ENCODE measurements at regions not wholly inside any gene's neighbourhood (a gene's known extent, or its start where the extent isn't known, plus 50 kb on each side); places are given as distances from the start of the nearest gene placed in this dataset.
"Not testable (repeated sequence)": the region's sequence is repeated elsewhere in the genome, so short reads cannot be mapped to it uniquely, and the experiment has no call there.

- H3F3A ChIP-seq (ENCODE audit: insufficient read depth, low read length) = no peaks in the 10 kb centered on the region
- H3K36me3 ChIP-seq (ENCODE audit: insufficient read depth, low read length) = no peaks in the 10 kb centered on the region
- no peak overlapping the region for H3K9ac ChIP-seq (ENCODE audit: low read length)
- no peaks in the 10 kb centered on the region for H3K4me1 ChIP-seq (ENCODE audit: insufficient read depth, low read length, severe bottlenecking)
- no peak for TF ChIP-seq EZH2 (IDR thresholded peaks at IDR 0.05; ENCODE audit: borderline replicate concordance, low read length)
- TF ChIP-seq, protein P1, sequence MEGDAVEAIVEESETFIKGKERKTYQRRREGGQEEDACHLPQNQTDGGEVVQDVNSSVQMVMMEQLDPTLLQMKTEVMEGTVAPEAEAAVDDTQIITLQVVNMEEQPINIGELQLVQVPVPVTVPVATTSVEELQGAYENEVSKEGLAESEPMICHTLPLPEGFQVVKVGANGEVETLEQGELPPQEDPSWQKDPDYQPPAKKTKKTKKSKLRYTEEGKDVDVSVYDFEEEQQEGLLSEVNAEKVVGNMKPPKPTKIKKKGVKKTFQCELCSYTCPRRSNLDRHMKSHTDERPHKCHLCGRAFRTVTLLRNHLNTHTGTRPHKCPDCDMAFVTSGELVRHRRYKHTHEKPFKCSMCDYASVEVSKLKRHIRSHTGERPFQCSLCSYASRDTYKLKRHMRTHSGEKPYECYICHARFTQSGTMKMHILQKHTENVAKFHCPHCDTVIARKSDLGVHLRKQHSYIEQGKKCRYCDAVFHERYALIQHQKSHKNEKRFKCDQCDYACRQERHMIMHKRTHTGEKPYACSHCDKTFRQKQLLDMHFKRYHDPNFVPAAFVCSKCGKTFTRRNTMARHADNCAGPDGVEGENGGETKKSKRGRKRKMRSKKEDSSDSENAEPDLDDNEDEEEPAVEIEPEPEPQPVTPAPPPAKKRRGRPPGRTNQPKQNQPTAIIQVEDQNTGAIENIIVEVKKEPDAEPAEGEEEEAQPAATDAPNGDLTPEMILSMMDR (IDR thresholded peaks at IDR 0.05; ENCODE audit: low read length) = no peak; the same call in 1 of the 2 replicates
- H2AFZ ChIP-seq (ENCODE audit: low read length) = no peak overlapping the region
- H3K9me2 ChIP-seq (ENCODE audit: low read depth, low read length) = no peaks in the 10 kb centered on the region
- no peak overlapping the region for H3K4me2 ChIP-seq (ENCODE audit: low read length)
- no peaks in the 10 kb centered on the region for H3K9me3 ChIP-seq (ENCODE audit: low read length)
- H3K27me3 ChIP-seq (ENCODE audit: insufficient read depth, low read length) = no peaks in the 10 kb centered on the region
- H4K20me1 ChIP-seq (ENCODE audit: insufficient read depth, low read length) = no peaks in the 10 kb centered on the region
- no peak overlapping the region for H3K27ac ChIP-seq (ENCODE audit: low read depth, low read length, poor library complexity, severe bottlenecking)
- no peaks in the 10 kb centered on the region for H3K79me2 ChIP-seq (ENCODE audit: insufficient read depth, low read length)
- no peak overlapping the region for H3K4me3 ChIP-seq (ENCODE audit: low read depth, low read length, poor library complexity, severe bottlenecking)
Measured at GRCh38 chrX:77114501-77114900, 332.7 kb upstream of the FGF16 start.

- H3K9ac ChIP-seq (ENCODE audit: low read length) = no peak overlapping the region
- no peaks in the 10 kb centered on the region for H3F3A ChIP-seq (ENCODE audit: insufficient read depth, low read length)
- no peaks in the 10 kb centered on the region for H3K36me3 ChIP-seq (ENCODE audit: insufficient read depth, low read length)
- H3K9me2 ChIP-seq (ENCODE audit: low read depth, low read length) = no peaks in the 10 kb centered on the region
- H3K79me2 ChIP-seq (ENCODE audit: insufficient read depth, low read length) = no peaks in the 10 kb centered on the region
- H2AFZ ChIP-seq (ENCODE audit: low read length) = no peak overlapping the region
- H3K27ac ChIP-seq (ENCODE audit: low read depth, low read length, poor library complexity, severe bottlenecking) = no peak overlapping the region
- H3K27me3 ChIP-seq (ENCODE audit: insufficient read depth, low read length) = no peaks in the 10 kb centered on the region
- H3K9me3 ChIP-seq (ENCODE audit: low read length) = no peaks in the 10 kb centered on the region
- no peaks in the 10 kb centered on the region for H4K20me1 ChIP-seq (ENCODE audit: insufficient read depth, low read length)
- H3K4me3 ChIP-seq (ENCODE audit: low read depth, low read length, poor library complexity, severe bottlenecking) = no peak overlapping the region
- TF ChIP-seq EZH2 (IDR thresholded peaks at IDR 0.05; ENCODE audit: borderline replicate concordance, low read length) = no peak
- TF ChIP-seq, protein P1 (IDR thresholded peaks at IDR 0.05; ENCODE audit: low read length) = no peak
- no peak overlapping the region for H3K4me2 ChIP-seq (ENCODE audit: low read length)
- H3K4me1 ChIP-seq (ENCODE audit: insufficient read depth, low read length, severe bottlenecking) = no peaks in the 10 kb centered on the region
Measured at GRCh38 chrX:77118686-77119085, 328.5 kb upstream of the FGF16 start.

GRCh38 chrX:77119706-77120105 lies 327.5 kb upstream of the FGF16 start:
- Histone ChIP-seq H2AFZ (ENCODE audit: low read length) (no peak overlapping the region), H3K79me2 (ENCODE audit: insufficient read depth, low read length) (no peaks in the 10 kb centered on the region), H3K9me2 (ENCODE audit: low read depth, low read length) (no peaks in the 10 kb centered on the region), H3F3A (ENCODE audit: insufficient read depth, low read length) (no peaks in the 10 kb centered on the region), H3K4me2 (ENCODE audit: low read length) (no peak overlapping the region), H3K4me1 (ENCODE audit: insufficient read depth, low read length, severe bottlenecking) (no peaks in the 10 kb centered on the region), H3K9ac (ENCODE audit: low read length) (no peak overlapping the region), H3K27me3 (ENCODE audit: insufficient read depth, low read length) (no peaks in the 10 kb centered on the region), H3K9me3 (ENCODE audit: low read length) (no peaks in the 10 kb centered on the region), H3K27ac (ENCODE audit: low read depth, low read length, poor library complexity, severe bottlenecking) (no peak overlapping the region), H4K20me1 (ENCODE audit: insufficient read depth, low read length) (no peaks in the 10 kb centered on the region), H3K4me3 (ENCODE audit: low read depth, low read length, poor library complexity, severe bottlenecking) (no peak overlapping the region), H3K36me3 (ENCODE audit: insufficient read depth, low read length) (no peaks in the 10 kb centered on the region)
- no peak for TF ChIP-seq EZH2 (IDR thresholded peaks at IDR 0.05; ENCODE audit: borderline replicate concordance, low read length)
- TF ChIP-seq, protein P1 (IDR thresholded peaks at IDR 0.05; ENCODE audit: low read length) = no peak

DNA sequence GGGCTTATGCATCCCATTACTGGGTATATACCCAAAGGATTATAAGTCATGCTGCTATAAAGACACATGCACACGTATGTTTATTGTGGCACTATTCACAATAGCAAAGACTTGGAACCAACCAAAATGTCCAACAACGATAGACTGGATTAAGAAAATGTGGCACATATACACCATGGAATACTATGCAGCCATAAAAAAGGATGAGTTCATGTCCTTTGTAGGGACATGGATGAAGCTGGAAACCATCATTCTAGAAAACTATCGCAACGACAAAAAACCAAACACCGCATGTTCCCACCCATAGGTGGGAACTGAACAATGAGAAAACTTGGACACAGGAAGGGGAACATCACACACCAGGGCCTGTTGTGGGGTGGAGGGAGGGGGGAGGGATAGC lies 323.3 kb upstream of the FGF16 start:
- not testable (repeated sequence) for H3K9me3 ChIP-seq (ENCODE audit: low read length); H3K27me3 ChIP-seq (ENCODE audit: insufficient read depth, low read length); H3K9me2 ChIP-seq (ENCODE audit: low read depth, low read length)

GRCh38 chrX:77127571-77127970 lies 319.6 kb upstream of the FGF16 start:
- H4K20me1 ChIP-seq (ENCODE audit: insufficient read depth, low read length); H3K27ac ChIP-seq (ENCODE audit: low read depth, low read length, poor library complexity, severe bottlenecking); H2AFZ ChIP-seq (ENCODE audit: low read length); H3K36me3 ChIP-seq (ENCODE audit: insufficient read depth, low read length); H3K9ac ChIP-seq (ENCODE audit: low read length); H3K9me2 ChIP-seq (ENCODE audit: low read depth, low read length); H3F3A ChIP-seq (ENCODE audit: insufficient read depth, low read length); H3K4me3 ChIP-seq (ENCODE audit: low read depth, low read length, poor library complexity, severe bottlenecking); H3K79me2 ChIP-seq (ENCODE audit: insufficient read depth, low read length); H3K4me2 ChIP-seq (ENCODE audit: low read length); H3K27me3 ChIP-seq (ENCODE audit: insufficient read depth, low read length); H3K4me1 ChIP-seq (ENCODE audit: insufficient read depth, low read length, severe bottlenecking); H3K9me3 ChIP-seq (ENCODE audit: low read length): not testable (repeated sequence)

More for the DNA sequence above, 323.3 kb upstream of the FGF16 start:
- not testable (repeated sequence) for H3K4me3 ChIP-seq (ENCODE audit: low read depth, low read length, poor library complexity, severe bottlenecking); H3K4me2 ChIP-seq (ENCODE audit: low read length); H3K27ac ChIP-seq (ENCODE audit: low read depth, low read length, poor library complexity, severe bottlenecking); H3K9ac ChIP-seq (ENCODE audit: low read length); H4K20me1 ChIP-seq (ENCODE audit: insufficient read depth, low read length); H3K79me2 ChIP-seq (ENCODE audit: insufficient read depth, low read length); H2AFZ ChIP-seq (ENCODE audit: low read length); H3F3A ChIP-seq (ENCODE audit: insufficient read depth, low read length); H3K4me1 ChIP-seq (ENCODE audit: insufficient read depth, low read length, severe bottlenecking); H3K36me3 ChIP-seq (ENCODE audit: insufficient read depth, low read length)

All from OCI-LY1 (cell line).